GM21447 (cell line): ENCODE measurements at regions not wholly inside any gene's neighbourhood (a gene's known extent, or its start where the extent isn't known, plus 50 kb on each side); places are given as distances from the start of the nearest gene placed in this dataset.
"Not testable (repeated sequence)": the region's sequence is repeated elsewhere in the genome, so short reads cannot be mapped to it uniquely, and the experiment has no call there.

Experiments
- ATAC-seq: cut with Tn5 transposase; IDR thresholded peaks from one replicate; pipeline ENCODE4 v1.9.1; 2021; ENCODE audit not compliant: unreplicated experiment

- not testable (repeated sequence) for ATAC-seq
Measured at GRCh38 chrX:77127571-77127970, 319.6 kb upstream of the FGF16 start.

- no peak for ATAC-seq
Measured at GRCh38 chrX:77143907-77144306, 303.3 kb upstream of the FGF16 start.

- no peak for ATAC-seq
Measured at GRCh38 chrX:77160301-77160700, 286.9 kb upstream of the FGF16 start.

DNA sequence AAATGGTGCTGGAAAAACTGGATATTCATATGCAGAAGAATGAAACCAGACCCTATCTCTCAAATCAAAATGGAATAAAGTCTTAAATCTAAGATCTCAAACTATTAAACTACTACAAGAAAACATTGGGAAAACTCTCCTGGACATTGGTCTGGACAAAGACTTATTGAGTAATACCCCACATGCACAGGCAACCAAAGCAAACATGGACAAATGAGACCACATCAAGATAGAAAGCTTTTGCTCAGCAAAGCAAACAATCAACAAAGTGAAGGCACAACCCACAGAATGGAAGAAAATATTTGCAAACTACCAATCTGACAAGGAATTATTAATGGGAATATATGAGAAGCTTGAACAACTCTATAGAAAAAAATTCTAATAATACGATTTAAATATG, 284.4 kb upstream of the FGF16 start:
- ATAC-seq: no peak

DNA sequence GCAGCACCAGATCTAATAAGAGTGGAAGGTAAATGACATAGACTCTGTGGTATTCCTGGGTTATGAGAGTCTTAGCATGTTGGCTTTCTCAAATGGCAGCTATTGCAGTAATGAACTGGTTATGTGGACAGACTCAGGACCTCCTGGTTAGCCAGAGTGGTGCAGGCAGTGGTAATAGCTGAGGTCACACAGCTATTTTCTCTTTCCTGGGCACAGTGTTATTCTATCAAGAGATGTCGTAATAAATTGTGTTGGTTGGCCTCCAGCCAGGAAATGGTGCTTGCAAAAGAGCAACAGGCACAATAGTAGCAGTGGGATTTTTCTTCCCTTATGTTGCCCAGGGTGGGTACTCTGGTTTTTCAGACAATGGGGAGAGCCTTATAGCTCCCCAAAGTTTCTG, 279.2 kb upstream of the FGF16 start:
- ATAC-seq: no peak

DNA sequence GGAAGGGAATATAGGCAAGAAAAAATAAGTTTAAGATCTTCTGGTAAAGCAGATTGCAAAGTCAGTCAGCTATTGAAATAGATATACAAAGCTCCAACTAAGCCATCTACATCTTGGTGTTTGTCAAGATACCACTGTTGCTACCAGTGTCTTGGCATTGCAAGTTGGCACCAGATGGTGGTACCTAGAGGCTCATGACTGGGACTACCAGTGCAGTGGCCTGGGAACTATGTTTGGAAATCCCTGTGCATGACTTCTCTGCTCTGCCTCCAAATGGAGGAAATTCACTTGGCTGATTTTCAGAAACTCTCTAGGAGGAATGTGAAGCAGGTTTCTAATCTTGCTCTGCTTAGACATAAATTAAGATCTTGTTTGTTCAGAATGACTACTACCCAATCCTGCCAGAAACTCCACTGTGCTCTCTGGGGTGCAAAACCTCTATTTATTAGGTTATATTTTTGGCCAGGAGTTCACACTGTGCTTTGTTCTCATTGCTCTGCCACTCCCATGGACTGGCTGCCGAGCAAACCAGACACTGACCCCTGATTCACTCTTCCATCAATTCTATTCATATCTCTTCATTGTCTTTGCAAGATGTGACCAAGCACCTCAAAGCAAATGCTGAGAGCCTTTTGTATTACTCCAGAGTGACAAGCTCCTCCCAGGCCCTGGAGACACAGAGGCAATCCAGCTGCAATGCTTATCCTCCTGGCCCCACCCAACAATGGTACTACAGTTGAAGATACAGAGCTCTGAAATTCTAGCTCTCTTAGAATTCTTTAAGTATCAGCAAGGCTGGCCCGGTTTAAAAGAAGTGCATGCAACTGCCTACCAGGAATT, 272.3 kb upstream of the FGF16 start:
- no peak for ATAC-seq

GRCh38 chrX:77200663-77201062, 246.5 kb upstream of the FGF16 start:
- ATAC-seq: no peak

DNA sequence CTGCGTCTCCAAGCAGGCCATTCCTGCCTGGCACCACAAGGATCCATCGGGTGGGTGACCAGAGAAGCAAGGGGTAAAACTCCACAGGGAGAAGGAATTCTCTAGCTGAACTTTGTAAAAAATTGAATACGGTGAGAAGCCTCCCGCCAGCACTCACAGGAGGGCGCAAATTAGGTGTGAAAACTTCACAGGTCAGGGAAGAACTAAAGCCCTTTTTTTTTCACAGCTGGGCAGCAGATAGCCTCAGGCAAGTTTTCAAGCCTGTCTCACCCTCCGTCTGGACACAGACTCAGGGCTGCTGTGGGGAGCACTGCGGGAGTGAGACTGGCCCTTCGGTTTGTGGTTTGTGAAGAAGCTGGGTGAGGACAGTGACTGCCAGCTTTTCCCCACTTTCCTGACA, 224.1 kb upstream of the FGF16 start:
- ATAC-seq: no peak

GRCh38 chrX:77264490-77264889, 182.7 kb upstream of the FGF16 start:
- ATAC-seq: no peak

DNA sequence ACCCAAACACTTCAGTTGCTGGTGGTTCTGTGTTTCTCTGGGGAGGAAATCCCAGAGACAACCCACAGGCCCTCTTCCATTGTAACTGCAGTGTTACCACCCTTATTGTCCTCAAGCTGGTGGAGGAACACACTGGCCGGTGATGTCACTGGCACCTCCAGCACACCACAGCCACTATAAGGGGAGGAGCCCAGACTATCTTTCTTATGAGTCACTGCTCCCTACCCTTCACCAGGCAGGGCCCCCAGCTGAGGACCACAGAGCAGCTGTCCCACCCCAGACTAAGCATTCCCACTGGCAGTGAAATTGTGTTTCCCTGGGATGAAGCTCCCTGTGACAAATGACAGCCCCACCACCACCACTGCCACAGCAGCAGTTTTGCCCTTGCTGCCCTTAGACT, 171.8 kb upstream of the FGF16 start:
- no peak for ATAC-seq

DNA sequence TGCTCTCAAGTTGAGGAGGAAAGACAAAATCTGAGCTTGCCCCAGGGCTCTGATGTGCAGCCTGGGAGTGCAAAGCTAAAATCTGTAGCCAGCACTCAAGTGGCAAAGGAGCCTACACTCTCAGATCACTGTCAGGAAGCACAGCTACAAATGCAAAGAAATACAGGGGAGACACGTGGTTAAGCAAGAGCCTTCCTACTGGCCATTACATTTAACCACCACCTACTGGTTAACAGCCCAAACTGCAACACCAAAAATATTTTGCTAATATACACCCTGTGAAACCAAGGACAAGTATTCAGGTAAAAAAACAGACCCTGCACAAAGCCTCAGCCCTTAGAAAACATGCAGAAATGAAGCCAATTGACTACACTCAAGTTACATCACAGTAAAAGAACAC, 170.4 kb upstream of the FGF16 start:
- ATAC-seq: no peak

GRCh38 chrX:77277911-77278310, 169.3 kb upstream of the FGF16 start:
- no peak for ATAC-seq

DNA sequence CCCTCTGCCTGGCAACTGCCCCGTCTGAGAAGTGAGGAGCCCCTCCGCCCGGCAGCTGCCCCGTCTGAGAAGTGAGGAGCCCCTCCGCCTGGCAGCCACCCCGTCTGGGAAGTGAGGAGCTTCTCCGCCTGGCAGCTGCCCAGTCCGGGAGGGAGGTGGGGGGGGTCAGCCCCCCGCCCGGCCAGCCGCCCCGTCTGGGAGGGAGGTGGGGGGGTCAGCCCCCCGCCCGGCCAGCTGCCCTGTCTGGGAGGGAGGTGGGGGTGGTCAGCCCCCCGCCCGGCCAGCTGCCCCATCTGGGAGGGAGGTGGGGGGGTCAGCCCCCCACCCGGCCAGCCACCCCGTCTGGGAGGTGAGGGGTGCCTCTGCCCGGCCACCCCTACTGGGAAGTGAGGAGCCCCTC, 167.8 kb upstream of the FGF16 start:
- ATAC-seq: not testable (repeated sequence)

DNA sequence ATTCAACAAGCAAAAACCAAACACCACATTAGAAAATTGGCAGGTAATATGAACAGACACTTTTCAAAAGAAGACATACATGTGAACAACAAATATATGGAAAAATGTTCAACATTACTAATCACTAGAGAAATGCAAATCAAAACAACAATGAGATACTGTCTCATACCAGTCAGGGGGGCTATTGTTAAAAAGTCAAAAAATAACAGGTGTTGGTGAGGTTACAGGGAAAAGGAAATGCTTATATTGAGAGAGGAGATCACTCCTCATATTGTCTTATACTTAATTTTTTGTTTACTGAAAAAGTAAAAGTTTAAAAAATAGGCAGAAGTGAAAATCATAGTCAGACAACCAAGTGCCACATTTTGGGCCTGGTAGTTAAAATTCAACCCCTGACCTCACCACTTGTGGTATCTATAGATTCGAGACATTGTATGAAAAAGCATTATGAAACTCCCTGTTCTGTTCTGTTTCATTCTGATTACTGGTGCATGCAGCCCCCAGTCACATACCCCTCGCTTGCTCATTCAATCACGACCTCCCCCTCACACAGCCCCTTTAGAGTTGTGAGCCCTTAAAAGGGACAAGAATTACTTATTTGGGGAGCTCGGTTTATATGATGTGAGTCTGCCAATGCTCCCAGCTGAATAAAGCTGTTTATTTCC, 153.7 kb upstream of the FGF16 start:
- no peak for ATAC-seq

GRCh38 chrX:77298296-77298695, 148.9 kb upstream of the FGF16 start:
- ATAC-seq: no peak

GRCh38 chrX:77298790-77299189, 148.4 kb upstream of the FGF16 start:
- no peak for ATAC-seq

- no peak for ATAC-seq
Measured at GRCh38 chrX:77299549-77299948, 147.6 kb upstream of the FGF16 start.

- ATAC-seq: no peak
Measured at GRCh38 chrX:77342004-77342403, 105.2 kb upstream of the FGF16 start.

- no peak for ATAC-seq
Measured at GRCh38 chrX:77346859-77347258, 100.3 kb upstream of the FGF16 start.

DNA sequence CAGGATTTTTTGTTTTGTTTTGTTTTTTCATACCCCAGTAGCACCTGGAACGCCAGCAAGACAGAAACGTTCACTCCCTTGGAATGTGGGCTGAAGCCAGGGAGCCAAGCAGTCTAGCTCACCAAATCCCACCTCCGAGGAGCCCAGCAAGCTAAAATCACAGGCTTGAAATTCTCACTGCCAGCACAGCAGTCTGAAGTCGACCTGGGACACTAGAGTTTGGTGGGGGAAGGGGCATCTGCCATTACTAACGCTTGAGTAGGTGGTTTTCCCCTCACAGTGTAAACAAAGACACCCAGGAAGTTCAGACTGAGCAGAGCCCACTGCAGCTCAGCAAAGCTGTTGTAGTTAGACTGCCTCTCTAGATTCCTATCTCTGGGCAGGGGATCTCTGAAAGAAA, 99.6 kb upstream of the FGF16 start:
- no peak for ATAC-seq

GRCh38 chrX:77389891-77390290, 57.3 kb upstream of the FGF16 start:
- ATAC-seq: no peak

GRCh38 chrX:77390365-77390764, 56.8 kb upstream of the FGF16 start:
- ATAC-seq: not testable (repeated sequence)

DNA sequence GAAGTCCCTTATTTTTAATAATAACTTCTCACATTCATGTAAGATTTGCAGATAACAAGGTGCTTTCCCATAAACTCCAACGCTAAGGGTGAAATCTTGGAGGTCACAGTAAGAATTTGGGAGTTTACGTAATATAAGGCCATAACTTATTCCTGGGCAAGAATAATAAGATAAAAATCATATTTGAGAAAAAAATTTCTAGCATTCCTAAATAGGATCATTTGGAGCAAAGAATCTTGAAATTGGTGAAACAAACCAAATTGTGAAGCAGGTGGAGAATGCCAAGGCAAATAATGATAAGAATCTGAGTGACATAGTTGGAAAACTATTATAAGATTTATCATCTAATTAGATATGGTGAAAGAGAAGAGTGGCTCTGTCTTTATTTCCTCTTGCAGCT, 50.4 kb upstream of the FGF16 start:
- no peak for ATAC-seq
